Lower lobe of right lung (tissue), 2 donors: ENCODE measurements at regions not wholly inside any gene's neighbourhood (a gene's known extent, or its start where the extent isn't known, plus 50 kb on each side); places are given as distances from the start of the nearest gene placed in this dataset.

Source experiments
- ATAC-seq, 2 donors: fragments of 200-7000 bp; cut with Tn5 transposase; one replicate each; pipeline ENCODE4 v1.9.1; 2020 to 2022; ENCODE audit warnings: mild to moderate bottlenecking in 2 of 2, moderate library complexity in 2 of 2
- DNase-seq: peaks from one replicate; pipeline ENCODE4 v3.0.0-alpha.2; 2020
- H3K27ac ChIP-seq: fragments of 200-600 bp; one replicate; pipeline ENCODE4 v1.8.0; 2022
- H3K27me3 ChIP-seq: fragments of 200-600 bp; one replicate; pipeline ENCODE4 v1.8.0; 2022; ENCODE audit warnings: low read depth
- H3K36me3 ChIP-seq: fragments of 200-600 bp; one replicate; pipeline ENCODE4 v1.8.0; 2022; ENCODE audit warnings: mild to moderate bottlenecking
- H3K4me1 ChIP-seq: fragments of 200-600 bp; one replicate; pipeline ENCODE4 v1.8.0; 2022
- H3K4me3 ChIP-seq: fragments of 200-600 bp; one replicate; pipeline ENCODE4 v1.8.0; 2022; ENCODE audit warnings: mild to moderate bottlenecking
- H3K9me3 ChIP-seq: fragments of 200-600 bp; one replicate; pipeline ENCODE4 v1.8.0; 2022
- intact Hi-C: fragments of 100-400 bp; cut with DNase I; formaldehyde crosslinking; loops from one replicate; pipeline ENCODE4 v1.11.0; 2022
- TF ChIP-seq, protein P1 (sequence below): fragments of 200-600 bp; IDR thresholded peaks from one replicate; pipeline ENCODE4 v1.8.0; 2022; ENCODE audit warnings: antibody characterized with exemption, mild to moderate bottlenecking
- donor health status: DM: no; HTN: yes; CAD: no; lungs with severe emphysema.

DNA sequence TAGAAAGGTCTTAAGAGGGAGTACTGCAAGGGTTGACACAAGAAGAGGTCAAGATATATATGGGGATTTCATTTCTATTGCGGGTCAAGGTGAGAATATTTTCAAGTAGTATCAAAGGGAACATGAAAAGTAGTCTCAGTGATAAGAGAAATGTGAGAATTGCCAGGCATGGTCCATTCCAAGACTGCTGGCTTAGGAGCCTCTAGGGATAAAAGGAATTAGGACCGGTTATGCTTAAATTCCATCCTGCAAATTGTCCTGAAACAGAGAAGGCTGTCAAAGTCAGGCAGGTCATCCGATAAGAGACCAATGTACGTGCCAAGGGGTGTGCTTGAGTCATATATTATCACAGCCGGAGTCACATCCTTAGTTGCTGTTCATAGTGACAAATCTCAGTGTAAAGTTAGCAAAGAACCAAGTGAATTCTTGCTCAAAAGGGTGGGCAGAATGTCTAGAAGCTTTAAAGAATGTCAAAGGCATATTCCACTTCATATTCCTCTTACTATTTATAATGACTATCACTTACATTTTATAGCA, 133.6 kb downstream of the CBLL2 start:
- intact Hi-C loops = no loop called here
- H3K4me1 ChIP-seq = no peaks in the 10 kb centered on the region
- no peak overlapping the region for H3K4me3 ChIP-seq
- no peaks in the 10 kb centered on the region for H3K36me3 ChIP-seq
- DNase-seq (no peak), ATAC-seq (no peak)
- no peaks in the 10 kb centered on the region for H3K27me3 ChIP-seq
- TF ChIP-seq, protein P1, sequence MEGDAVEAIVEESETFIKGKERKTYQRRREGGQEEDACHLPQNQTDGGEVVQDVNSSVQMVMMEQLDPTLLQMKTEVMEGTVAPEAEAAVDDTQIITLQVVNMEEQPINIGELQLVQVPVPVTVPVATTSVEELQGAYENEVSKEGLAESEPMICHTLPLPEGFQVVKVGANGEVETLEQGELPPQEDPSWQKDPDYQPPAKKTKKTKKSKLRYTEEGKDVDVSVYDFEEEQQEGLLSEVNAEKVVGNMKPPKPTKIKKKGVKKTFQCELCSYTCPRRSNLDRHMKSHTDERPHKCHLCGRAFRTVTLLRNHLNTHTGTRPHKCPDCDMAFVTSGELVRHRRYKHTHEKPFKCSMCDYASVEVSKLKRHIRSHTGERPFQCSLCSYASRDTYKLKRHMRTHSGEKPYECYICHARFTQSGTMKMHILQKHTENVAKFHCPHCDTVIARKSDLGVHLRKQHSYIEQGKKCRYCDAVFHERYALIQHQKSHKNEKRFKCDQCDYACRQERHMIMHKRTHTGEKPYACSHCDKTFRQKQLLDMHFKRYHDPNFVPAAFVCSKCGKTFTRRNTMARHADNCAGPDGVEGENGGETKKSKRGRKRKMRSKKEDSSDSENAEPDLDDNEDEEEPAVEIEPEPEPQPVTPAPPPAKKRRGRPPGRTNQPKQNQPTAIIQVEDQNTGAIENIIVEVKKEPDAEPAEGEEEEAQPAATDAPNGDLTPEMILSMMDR = no peak
- no peak overlapping the region for H3K27ac ChIP-seq
- no peaks in the 10 kb centered on the region for H3K9me3 ChIP-seq

DNA sequence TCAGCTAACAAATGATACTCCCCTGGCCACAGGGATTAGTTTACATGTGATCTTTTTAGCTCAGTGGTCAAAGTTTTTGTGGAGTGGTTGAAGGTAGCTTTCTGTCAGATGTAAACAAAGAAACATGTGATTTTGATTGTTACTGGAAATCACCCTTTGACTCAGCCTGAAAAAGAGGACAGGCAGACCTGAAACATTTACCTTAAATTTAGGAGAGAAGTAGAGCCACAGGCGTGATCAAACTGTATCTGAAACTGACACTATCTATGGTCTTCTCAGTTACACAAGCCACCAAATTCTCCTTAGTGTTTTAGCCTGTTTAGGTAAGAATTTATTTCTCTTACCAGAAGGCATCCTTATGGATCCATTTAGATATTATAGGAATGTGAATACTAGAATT, 136.7 kb downstream of the CBLL2 start:
- Histone ChIP-seq H3K36me3 (no peaks in the 10 kb centered on the region), H3K9me3 (no peaks in the 10 kb centered on the region), H3K4me3 (no peak overlapping the region), H3K4me1 (no peaks in the 10 kb centered on the region), H3K27me3 (no peaks in the 10 kb centered on the region), H3K27ac (no peak overlapping the region)
- intact Hi-C loops = no loop called here
- TF ChIP-seq, protein P1 = no peak
- DNase-seq (no peak), ATAC-seq (no peak)

DNA sequence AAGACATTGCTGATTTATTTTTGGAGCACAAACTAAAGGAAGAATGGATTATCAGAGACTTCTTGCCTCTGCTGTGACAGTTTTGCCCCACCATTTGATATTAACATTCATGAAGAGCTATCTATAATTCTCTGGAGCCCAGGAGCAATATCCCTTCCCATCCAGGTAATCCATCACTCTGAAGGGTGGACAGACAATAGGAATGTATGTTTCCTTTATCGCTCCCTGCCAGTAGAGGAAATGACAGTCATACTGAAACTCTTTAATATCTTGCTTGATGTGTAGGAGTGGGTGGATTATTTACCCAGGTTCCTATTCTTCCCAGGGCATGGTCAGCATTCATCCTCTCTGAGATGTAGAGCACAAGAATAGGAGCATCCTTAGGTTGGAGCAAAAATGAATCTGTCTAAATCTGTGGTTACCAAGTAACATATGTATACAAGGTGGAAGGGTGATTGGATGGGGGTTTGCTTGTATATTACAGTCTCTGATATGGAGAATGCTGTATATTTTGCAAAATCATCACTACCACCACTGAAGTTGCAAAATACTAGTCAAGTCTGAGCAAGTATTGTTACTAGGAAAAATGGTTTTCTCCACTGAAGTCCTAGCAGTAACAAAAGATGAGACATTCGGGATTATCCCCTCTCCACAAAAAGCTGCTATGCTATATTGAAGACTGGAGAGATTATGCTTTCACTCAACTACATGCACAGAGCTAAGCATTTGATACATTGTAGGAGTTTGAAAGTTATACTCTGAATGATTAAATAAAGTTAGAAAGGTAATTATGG, 151.6 kb downstream of the CBLL2 start:
- Histone ChIP-seq H3K36me3 (no peaks in the 10 kb centered on the region), H3K4me1 (no peaks in the 10 kb centered on the region), H3K9me3 (no peaks in the 10 kb centered on the region), H3K4me3 (no peak overlapping the region), H3K27me3 (no peaks in the 10 kb centered on the region), H3K27ac (no peak overlapping the region)
- ATAC-seq (no peak), DNase-seq (no peak)
- TF ChIP-seq, protein P1 = no peak
- intact Hi-C loops = no loop called here

DNA sequence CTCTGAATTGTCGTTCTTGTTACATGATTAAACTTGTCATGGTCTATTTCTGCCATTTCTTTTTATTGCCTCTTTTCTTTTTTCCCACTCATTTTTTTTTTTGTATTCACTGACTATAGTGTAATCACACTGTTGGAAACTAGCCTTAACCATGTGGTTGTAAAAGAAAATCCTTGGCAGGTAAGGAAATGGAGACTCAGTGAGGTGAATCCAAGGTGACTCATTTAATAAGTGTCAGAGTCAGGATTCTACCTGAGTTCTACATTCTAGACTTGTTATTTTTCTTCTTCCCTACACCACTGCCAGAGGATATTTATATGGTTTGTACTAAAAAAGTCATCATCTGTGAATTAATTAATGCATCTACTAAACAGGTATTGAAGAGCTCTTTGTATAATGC, 152.2 kb downstream of the CBLL2 start:
- Histone ChIP-seq H3K4me1 (no peaks in the 10 kb centered on the region), H3K27me3 (no peaks in the 10 kb centered on the region), H3K4me3 (no peak overlapping the region), H3K27ac (no peak overlapping the region), H3K36me3 (no peaks in the 10 kb centered on the region), H3K9me3 (no peaks in the 10 kb centered on the region)
- TF ChIP-seq, protein P1 = no peak
- intact Hi-C loops = no loop called here
- no peak for ATAC-seq
- DNase-seq = no peak

DNA sequence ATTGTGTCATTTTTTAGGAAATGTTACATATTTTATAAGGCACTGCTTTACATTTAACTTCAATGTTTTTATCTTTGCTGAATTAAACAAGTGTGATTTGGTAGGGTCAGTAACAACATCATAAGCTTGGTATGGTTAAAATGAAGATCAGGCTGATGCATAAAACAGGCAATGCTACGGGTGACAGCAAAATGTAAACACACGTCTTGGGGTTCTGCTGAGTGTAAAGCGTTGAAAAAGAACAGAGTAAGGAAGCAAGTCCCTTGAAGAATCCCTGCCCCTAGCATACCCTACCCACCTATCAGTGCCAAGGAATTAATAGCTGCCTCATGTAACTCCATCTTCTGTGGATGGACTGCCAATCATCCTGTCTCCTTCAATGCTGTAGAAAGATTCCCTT, 157.0 kb downstream of the CBLL2 start:
- DNase-seq (no peak), ATAC-seq (no peak)
- intact Hi-C loops = no loop called here
- no peaks in the 10 kb centered on the region for H3K27me3 ChIP-seq
- no peak overlapping the region for H3K4me3 ChIP-seq
- no peaks in the 10 kb centered on the region for H3K9me3 ChIP-seq
- no peak overlapping the region for H3K27ac ChIP-seq
- TF ChIP-seq, protein P1 = no peak
- no peaks in the 10 kb centered on the region for H3K4me1 ChIP-seq
- no peaks in the 10 kb centered on the region for H3K36me3 ChIP-seq
